Tibial nerve (tissue), 4 donors: ENCODE measurements at regions not wholly inside any gene's neighbourhood (a gene's known extent, or its start where the extent isn't known, plus 50 kb on each side); places are given as distances from the start of the nearest gene placed in this dataset.

Experiments
- DNase-seq, 2 donors: peaks; one replicate each; pipeline ENCODE4 v3.0.0-alpha.2; 2019; ENCODE audit warnings: low spot score in 2 of 2
- H3K27ac ChIP-seq, 4 donors: fragments of 200-600 bp; sonication (generic) in 3 of 4; one replicate each; pipeline ENCODE4 v1.5.1; 2017 to 2019; ENCODE audit warnings: mild to moderate bottlenecking in 1 of 4
- H3K27me3 ChIP-seq, 2 donors: fragments of 200-600 bp; sonication (generic) in 1 of 2; one replicate each; pipeline versions ENCODE4 v1.5.1 to v1.6.0; 2017 to 2019
- H3K36me3 ChIP-seq, 3 donors: fragments of 200-600 bp; sonication (generic); one replicate each; pipeline ENCODE4 v1.5.1; 2018 to 2019
- H3K4me1 ChIP-seq, 4 donors: fragments of 200-600 bp; sonication (generic) in 3 of 4; one replicate each; pipeline ENCODE4 v1.5.1; 2017 to 2019
- H3K4me3 ChIP-seq, 4 donors: fragments of 200-600 bp; sonication (generic) in 3 of 4; one replicate each; pipeline ENCODE4 v1.5.1; 2017 to 2019; ENCODE audit warnings: mild to moderate bottlenecking in 1 of 4, moderate library complexity in 1 of 4
- H3K9me3 ChIP-seq, 4 donors: fragments of 200-600 bp; sonication (generic) in 3 of 4; one replicate each; pipeline ENCODE4 v1.5.1; 2017 to 2019
- CTCF ChIP-seq, 5 experiments: fragments of 200-600 bp in 3 of 5; fragments of 450-650 bp in 2 of 5; sonication (generic) in 3 of 5; IDR thresholded peaks; one replicate each; pipeline ENCODE4 v1.5.1; 2016 to 2019; ENCODE audit warnings: antibody characterized with exemption in 5 of 5, mild to moderate bottlenecking in 3 of 5, moderate library complexity in 2 of 5
- EP300 ChIP-seq, 2 donors: sonication (generic); formaldehyde crosslinking; IDR thresholded peaks; one replicate each; pipeline ENCODE4 v1.6.1; 2017; ENCODE audit warnings: antibody characterized with exemption in 2 of 2, mild to moderate bottlenecking in 1 of 2
- POLR2A ChIP-seq, 2 donors: fragments of 450-650 bp; IDR thresholded peaks; one replicate each; pipeline ENCODE4 v1.6.1; 2017; ENCODE audit warnings: antibody characterized with exemption in 2 of 2, mild to moderate bottlenecking in 2 of 2, moderate library complexity in 2 of 2
- WGBS, 2 donors: methylation state at CpG; one replicate each; pipeline ENCODE4 v1.1.5; 2018; 5-methylcytosine and 5-hydroxymethylcytosine counted together

- no peak for TF ChIP-seq EP300 (IDR thresholded peaks at IDR 0.05)
- TF ChIP-seq POLR2A (IDR thresholded peaks at IDR 0.05), result no peak
- TF ChIP-seq CTCF (IDR thresholded peaks at IDR 0.05), result no peak
- Histone ChIP-seq H3K4me3 (no peak overlapping the region), H3K36me3 (no peaks in the 10 kb centered on the region), H3K27ac (no peak overlapping the region), H3K4me1 (no peaks in the 10 kb centered on the region), H3K9me3 (no peaks in the 10 kb centered on the region), H3K27me3 (no peaks in the 10 kb centered on the region)
- no peak for DNase-seq
- 60 to 69% methylated on average over 3 of the region's 3 CpGs for WGBS, 2 donors
Measured at GRCh38 chr18:1618364-1618763, 713.7 kb downstream of the ADCYAP1 start.

- WGBS, 2 donors, result 48 to 59% methylated on average over 5 of the region's 5 CpGs
- Histone ChIP-seq H3K27ac (no peak overlapping the region), H3K36me3 (no peaks in the 10 kb centered on the region), H3K4me1 (no peaks in the 10 kb centered on the region), H3K4me3 (no peak overlapping the region), H3K9me3 (no peaks in the 10 kb centered on the region), H3K27me3 (no peaks in the 10 kb centered on the region)
- no peak for TF ChIP-seq POLR2A (IDR thresholded peaks at IDR 0.05)
- no peak for TF ChIP-seq CTCF (IDR thresholded peaks at IDR 0.05)
- TF ChIP-seq EP300 (IDR thresholded peaks at IDR 0.05), result no peak
- no peak for DNase-seq
Measured at GRCh38 chr18:1619507-1619906, 714.8 kb downstream of the ADCYAP1 start.

GRCh38 chr18:1624612-1625011 lies 719.9 kb downstream of the ADCYAP1 start:
- Histone ChIP-seq H3K4me3 (no peak overlapping the region), H3K36me3 (no peaks in the 10 kb centered on the region), H3K27ac (no peak overlapping the region), H3K9me3 (no peaks in the 10 kb centered on the region), H3K4me1 (no peaks in the 10 kb centered on the region), H3K27me3 (no peaks in the 10 kb centered on the region)
- DNase-seq, result no peak
- 75 to 78% methylated on average over 2 of the region's 2 CpGs for WGBS, 2 donors
- TF ChIP-seq CTCF (IDR thresholded peaks at IDR 0.05) (no peak), POLR2A (IDR thresholded peaks at IDR 0.05) (no peak), EP300 (IDR thresholded peaks at IDR 0.05) (no peak)

- Histone ChIP-seq H3K4me3 (no peak overlapping the region), H3K27ac (no peak overlapping the region), H3K36me3 (no peaks in the 10 kb centered on the region), H3K9me3 (peaks cover 0 to 4% (median 0%) of the 10 kb centered on the region in 4 donors), H3K4me1 (no peaks in the 10 kb centered on the region), H3K27me3 (no peaks in the 10 kb centered on the region)
- TF ChIP-seq POLR2A (IDR thresholded peaks at IDR 0.05) (no peak), CTCF (IDR thresholded peaks at IDR 0.05) (no peak), EP300 (IDR thresholded peaks at IDR 0.05) (no peak)
- WGBS, 2 donors, result 68 to 74% methylated on average over 1 of the region's 1 CpG
- no peak for DNase-seq
Measured at GRCh38 chr18:1627494-1627893, 722.8 kb downstream of the ADCYAP1 start.

GRCh38 chr18:1648712-1649111 lies 744.0 kb downstream of the ADCYAP1 start:
- no peak for DNase-seq
- H3K27me3 ChIP-seq, result no peaks in the 10 kb centered on the region
- no peaks in the 10 kb centered on the region for H3K9me3 ChIP-seq
- WGBS, 2 donors, result 36 to 46% methylated on average over 2 of the region's 2 CpGs
- TF ChIP-seq POLR2A (IDR thresholded peaks at IDR 0.05) (no peak), CTCF (IDR thresholded peaks at IDR 0.05) (no peak), EP300 (IDR thresholded peaks at IDR 0.05) (peak in 1 of 2 donors; percentile 46)
- H3K4me3 ChIP-seq, result no peak overlapping the region
- no peaks in the 10 kb centered on the region for H3K36me3 ChIP-seq
- H3K4me1 ChIP-seq, result no peaks in the 10 kb centered on the region
- no peak overlapping the region for H3K27ac ChIP-seq
